ENCODE measurements at regions not wholly inside any gene's neighbourhood (a gene's known extent, or its start where the extent isn't known, plus 50 kb on each side); places are given as distances from the start of the nearest gene placed in this dataset.

DNA sequence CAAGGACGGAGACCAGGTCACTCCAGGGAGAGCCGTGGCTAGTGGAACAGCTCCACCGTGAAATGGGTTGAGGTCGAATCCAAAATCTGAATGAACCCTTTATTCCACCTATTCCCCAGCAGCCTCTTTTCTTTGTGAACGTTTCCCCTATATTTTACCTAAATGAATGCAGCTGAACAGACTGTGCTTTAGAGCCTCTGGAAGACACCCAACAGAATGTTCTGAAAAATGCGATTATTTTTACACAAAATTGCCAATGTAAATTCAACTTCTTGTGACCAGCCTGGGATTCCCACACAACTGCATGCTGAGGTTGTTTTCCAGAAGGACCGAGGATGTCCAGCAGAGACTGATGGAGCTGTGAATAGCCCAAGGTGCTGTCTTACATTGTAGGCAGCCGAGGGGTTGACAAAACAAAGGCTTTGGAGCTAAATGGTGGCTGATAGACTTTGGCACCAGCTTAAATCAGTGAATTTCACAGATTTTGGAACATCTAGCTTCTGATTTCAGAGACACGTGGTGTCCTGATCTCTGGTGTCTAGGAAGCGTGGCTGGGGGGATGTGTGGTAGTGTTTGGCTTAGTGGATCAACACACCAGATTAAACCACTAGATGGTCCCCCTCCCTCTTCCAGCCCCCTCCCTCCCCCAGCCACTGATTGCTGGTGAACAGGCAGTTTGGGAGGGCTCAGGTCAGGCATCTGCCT is 150.4 kb downstream of the ZNF664 start:
- Mint-ChIP-seq H3K27me3 (ENCODE audit: low read depth) (no peaks in the 10 kb centered on the region), H3K4me3 (no peak overlapping the region), H3K36me3 (ENCODE audit: low read depth) (no peaks in the 10 kb centered on the region), H3K4me1 (peaks cover 15% of the 10 kb centered on the region), H3K27ac (ENCODE audit: unreplicated experiment) (no peak overlapping the region), H3K9me3 (no peaks in the 10 kb centered on the region)
- no peak for DNase-seq (ENCODE audit: low read depth, low spot score)
- TF ChIP-seq, protein P1, sequence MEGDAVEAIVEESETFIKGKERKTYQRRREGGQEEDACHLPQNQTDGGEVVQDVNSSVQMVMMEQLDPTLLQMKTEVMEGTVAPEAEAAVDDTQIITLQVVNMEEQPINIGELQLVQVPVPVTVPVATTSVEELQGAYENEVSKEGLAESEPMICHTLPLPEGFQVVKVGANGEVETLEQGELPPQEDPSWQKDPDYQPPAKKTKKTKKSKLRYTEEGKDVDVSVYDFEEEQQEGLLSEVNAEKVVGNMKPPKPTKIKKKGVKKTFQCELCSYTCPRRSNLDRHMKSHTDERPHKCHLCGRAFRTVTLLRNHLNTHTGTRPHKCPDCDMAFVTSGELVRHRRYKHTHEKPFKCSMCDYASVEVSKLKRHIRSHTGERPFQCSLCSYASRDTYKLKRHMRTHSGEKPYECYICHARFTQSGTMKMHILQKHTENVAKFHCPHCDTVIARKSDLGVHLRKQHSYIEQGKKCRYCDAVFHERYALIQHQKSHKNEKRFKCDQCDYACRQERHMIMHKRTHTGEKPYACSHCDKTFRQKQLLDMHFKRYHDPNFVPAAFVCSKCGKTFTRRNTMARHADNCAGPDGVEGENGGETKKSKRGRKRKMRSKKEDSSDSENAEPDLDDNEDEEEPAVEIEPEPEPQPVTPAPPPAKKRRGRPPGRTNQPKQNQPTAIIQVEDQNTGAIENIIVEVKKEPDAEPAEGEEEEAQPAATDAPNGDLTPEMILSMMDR (conservative IDR thresholded peaks at IDR 0.05) = no peak

DNA sequence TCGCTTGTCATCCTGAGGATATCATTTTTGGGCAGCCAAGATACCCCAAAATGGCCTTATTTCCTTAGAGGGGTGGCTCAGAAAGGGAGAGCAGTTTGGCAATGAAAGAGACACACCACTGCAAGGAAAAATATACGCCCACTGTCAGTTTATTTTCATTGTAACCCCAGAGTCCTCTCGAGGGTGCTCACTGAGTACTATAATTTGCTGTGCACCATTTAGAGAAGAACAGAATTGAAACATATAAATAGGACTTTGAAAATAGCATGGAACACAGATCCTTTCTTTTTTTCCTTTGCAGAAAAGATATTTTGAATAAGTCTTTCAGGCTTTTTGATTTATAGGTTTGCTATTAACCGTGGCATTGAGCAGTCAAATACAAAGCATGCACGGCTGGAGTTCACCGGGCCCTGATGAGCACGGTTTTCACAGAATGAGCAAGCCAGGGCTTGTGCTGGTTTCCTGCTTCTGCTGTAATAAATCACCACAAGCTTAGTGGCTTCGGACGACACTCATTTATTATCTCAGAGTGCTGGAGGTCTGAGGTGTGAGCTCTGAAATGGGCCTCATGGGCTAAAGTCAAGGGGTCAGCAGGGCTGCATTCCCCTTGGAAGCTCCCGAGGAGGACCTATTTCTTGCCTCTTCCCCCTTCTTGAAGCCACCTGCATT is 152.3 kb downstream of the ZNF664 start:
- Mint-ChIP-seq H3K27me3 (ENCODE audit: low read depth) (no peaks in the 10 kb centered on the region), H3K27ac (ENCODE audit: unreplicated experiment) (no peak overlapping the region)

GRCh38 chr12:124126950-124127655 is 154.1 kb downstream of the ZNF664 start:
- TF ChIP-seq, protein P1 (conservative IDR thresholded peaks at IDR 0.05) = no peak
- Mint-ChIP-seq H3K27me3 (ENCODE audit: low read depth) (no peaks in the 10 kb centered on the region), H3K9me3 (no peaks in the 10 kb centered on the region), H3K36me3 (ENCODE audit: low read depth) (no peaks in the 10 kb centered on the region), H3K4me1 (peaks cover 36% of the 10 kb centered on the region), H3K4me3 (no peak overlapping the region), H3K27ac (ENCODE audit: unreplicated experiment) (no peak overlapping the region)
- DNase-seq (ENCODE audit: low read depth, low spot score) = no peak

More for the DNA sequence above, 152.3 kb downstream of the ZNF664 start:
- Mint-ChIP-seq H3K36me3 (ENCODE audit: low read depth) (no peaks in the 10 kb centered on the region), H3K4me3 (no peak overlapping the region), H3K9me3 (no peaks in the 10 kb centered on the region), H3K4me1 (peaks cover 19% of the 10 kb centered on the region)
- no peak for DNase-seq (ENCODE audit: low read depth, low spot score)
- TF ChIP-seq, protein P1 (conservative IDR thresholded peaks at IDR 0.05) = no peak

DNA sequence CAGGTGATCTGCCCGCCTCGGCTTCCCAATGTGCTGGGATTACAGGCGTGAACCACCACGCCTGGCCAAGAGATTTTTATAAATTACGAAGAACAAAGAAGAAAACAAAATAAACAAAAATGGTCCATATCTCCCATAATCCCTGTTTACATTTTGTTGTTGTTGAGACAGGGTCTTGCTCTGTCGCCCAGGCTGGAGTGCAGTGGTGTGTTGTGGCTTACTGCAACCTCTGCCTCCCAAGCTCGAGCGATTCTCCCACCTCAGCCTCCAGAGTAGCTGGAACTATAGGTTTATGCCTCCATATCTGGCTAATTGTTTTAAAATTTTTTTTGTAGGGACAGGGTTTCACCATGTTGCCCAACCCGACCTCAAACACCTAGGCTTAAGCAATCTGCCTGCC is 156.1 kb downstream of the ZNF664 start:
- Mint-ChIP-seq H3K36me3 (ENCODE audit: low read depth) (no peaks in the 10 kb centered on the region), H3K27me3 (ENCODE audit: low read depth) (no peaks in the 10 kb centered on the region)
- TF ChIP-seq, protein P1 (conservative IDR thresholded peaks at IDR 0.05) = no peak

DNA sequence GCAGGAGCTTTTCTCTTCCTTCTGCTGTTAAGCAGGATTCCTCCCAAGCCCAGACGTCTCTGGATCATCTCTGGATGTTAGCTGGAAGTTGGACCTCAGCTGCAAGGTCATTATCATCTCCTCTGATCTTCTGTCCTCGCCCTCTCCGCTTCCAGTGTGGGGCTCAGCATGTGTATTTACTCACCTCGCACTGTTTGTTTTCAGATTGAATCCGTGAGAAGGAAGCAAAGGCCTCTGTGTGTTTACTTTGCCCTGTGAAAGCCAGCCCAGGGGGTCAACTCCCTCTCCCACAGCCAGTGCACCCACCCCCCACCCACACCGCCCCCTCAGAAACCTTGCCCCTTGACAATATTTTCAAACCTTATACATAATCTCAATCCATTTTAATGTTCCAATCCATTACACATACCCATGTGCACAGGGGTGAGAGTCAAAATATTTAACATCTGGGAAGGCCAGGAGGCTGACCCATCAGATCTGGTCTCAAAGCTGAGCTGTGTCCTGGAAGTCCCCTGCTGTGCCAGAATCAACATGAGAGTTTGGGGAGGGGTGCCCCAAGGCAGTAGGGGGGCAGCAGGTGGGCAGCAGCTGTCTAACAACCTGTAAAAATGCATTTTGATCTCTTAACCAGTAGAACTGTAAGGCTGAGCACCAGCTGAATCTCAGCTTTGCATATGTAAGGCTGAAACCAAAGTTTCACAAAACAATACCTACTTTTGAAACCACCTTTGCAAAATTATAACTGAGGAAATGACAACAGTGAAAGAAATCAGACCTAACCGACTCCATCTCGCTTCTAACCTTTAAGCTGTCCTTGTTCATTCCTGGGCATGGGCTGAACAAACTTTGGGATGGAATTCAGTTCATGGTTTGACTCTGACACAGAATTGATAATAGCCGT is 157.9 kb downstream of the ZNF664 start:
- no peaks in the 10 kb centered on the region for H3K36me3 Mint-ChIP-seq (ENCODE audit: low read depth)
- peaks cover 22% of the 10 kb centered on the region for H3K4me1 Mint-ChIP-seq
- TF ChIP-seq, protein P1 (conservative IDR thresholded peaks at IDR 0.05) = no peak
- no peak overlapping the region for H3K4me3 Mint-ChIP-seq
- no peaks in the 10 kb centered on the region for H3K27me3 Mint-ChIP-seq (ENCODE audit: low read depth)
- no peak for DNase-seq (ENCODE audit: low read depth, low spot score)
- no peaks in the 10 kb centered on the region for H3K9me3 Mint-ChIP-seq
- H3K27ac Mint-ChIP-seq (ENCODE audit: unreplicated experiment) = no peak overlapping the region

More for the DNA sequence above, 156.1 kb downstream of the ZNF664 start:
- Mint-ChIP-seq H3K4me1 (peaks cover 30% of the 10 kb centered on the region), H3K4me3 (no peak overlapping the region), H3K27ac (ENCODE audit: unreplicated experiment) (no peak overlapping the region), H3K9me3 (no peaks in the 10 kb centered on the region)
- DNase-seq (ENCODE audit: low read depth, low spot score) = no peak

Data from neural crest cell (in vitro differentiated cells).